Calu3 (cell line): ENCODE measurements at regions not wholly inside any gene's neighbourhood (a gene's known extent, or its start where the extent isn't known, plus 50 kb on each side); places are given as distances from the start of the nearest gene placed in this dataset.

Experiments
- BruUV-seq: library from RNA; stranded (reverse); fragments of 400-500 nt; replicated peaks from 2 replicates; lab custom pipeline; 2021; lab: Mats Ljungman, UMichigan
- CTCF ChIA-PET: fragments of 300-600 bp; sonication (Branson Sonifier 250); formaldehyde crosslinking; loops from one replicate; lab custom pipeline; 2022; ENCODE audit warnings: antibody characterized with exemption; lab: Charles Lee
- DNase-seq: peaks from one replicate; pipeline ENCODE4 v3.0.0; 2022
- H3K27ac Mint-ChIP-seq: one replicate; pipeline ENCODE4 v1.8.0; 2022; ENCODE audit warnings: mixed read lengths; ENCODE audit not compliant: unreplicated experiment
- H3K27me3 Mint-ChIP-seq: one replicate; pipeline ENCODE4 v1.8.0; 2022; ENCODE audit warnings: mixed read lengths; ENCODE audit not compliant: unreplicated experiment
- H3K36me3 Mint-ChIP-seq: one replicate; pipeline ENCODE4 v1.8.0; 2022; ENCODE audit warnings: mild to moderate bottlenecking, moderate library complexity, mixed read lengths; ENCODE audit not compliant: insufficient read depth, unreplicated experiment
- H3K4me1 Mint-ChIP-seq: one replicate; pipeline ENCODE4 v1.8.0; 2022; ENCODE audit warnings: mild to moderate bottlenecking, low read depth, mixed read lengths; ENCODE audit not compliant: unreplicated experiment
- H3K4me3 Mint-ChIP-seq: one replicate; pipeline ENCODE4 v1.8.0; 2022; ENCODE audit warnings: mild to moderate bottlenecking, low read depth, moderate library complexity, mixed read lengths; ENCODE audit not compliant: unreplicated experiment
- H3K9me3 Mint-ChIP-seq: one replicate; pipeline ENCODE4 v1.8.0; 2022; ENCODE audit warnings: low read depth, mixed read lengths; ENCODE audit not compliant: unreplicated experiment
- intact Hi-C: fragments of 100-400 bp; cut with micrococcal nuclease; formaldehyde crosslinking; loops from one replicate; pipeline ENCODE4 v1.10.0; 2022; ENCODE audit not compliant: unreplicated experiment
- TF ChIP-seq, protein P1 (sequence below): fragments of 200-600 bp; IDR thresholded peaks from one replicate; pipeline ENCODE4 v1.8.0; 2022; ENCODE audit warnings: antibody characterized with exemption; ENCODE audit not compliant: unreplicated experiment

GRCh38 chr2:220194630-220195584 lies 567.5 kb downstream of the SLC4A3 start:
- no TSS peak for BruUV-seq

DNA sequence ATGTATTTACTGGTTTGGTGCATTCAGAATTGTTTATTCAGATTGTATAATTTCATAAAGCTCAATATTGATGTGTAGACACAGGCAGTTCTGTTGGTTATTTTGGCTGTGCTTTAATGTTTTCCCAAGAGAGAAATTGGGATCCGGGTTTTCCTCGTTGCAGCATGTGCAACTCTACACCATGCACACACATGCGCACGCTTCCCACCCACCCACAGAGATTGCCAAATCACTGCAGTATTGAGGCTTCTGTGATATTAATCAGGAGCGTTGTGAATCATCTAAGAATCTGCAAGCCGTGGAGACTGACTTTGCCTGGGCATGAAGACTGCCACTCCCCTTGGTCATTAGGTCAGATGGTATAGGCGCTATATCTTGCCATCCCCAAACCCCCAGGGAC lies 571.5 kb downstream of the SLC4A3 start:
- H3K27me3 Mint-ChIP-seq = no peaks in the 10 kb centered on the region
- no TSS peak for BruUV-seq
- TF ChIP-seq, protein P1, sequence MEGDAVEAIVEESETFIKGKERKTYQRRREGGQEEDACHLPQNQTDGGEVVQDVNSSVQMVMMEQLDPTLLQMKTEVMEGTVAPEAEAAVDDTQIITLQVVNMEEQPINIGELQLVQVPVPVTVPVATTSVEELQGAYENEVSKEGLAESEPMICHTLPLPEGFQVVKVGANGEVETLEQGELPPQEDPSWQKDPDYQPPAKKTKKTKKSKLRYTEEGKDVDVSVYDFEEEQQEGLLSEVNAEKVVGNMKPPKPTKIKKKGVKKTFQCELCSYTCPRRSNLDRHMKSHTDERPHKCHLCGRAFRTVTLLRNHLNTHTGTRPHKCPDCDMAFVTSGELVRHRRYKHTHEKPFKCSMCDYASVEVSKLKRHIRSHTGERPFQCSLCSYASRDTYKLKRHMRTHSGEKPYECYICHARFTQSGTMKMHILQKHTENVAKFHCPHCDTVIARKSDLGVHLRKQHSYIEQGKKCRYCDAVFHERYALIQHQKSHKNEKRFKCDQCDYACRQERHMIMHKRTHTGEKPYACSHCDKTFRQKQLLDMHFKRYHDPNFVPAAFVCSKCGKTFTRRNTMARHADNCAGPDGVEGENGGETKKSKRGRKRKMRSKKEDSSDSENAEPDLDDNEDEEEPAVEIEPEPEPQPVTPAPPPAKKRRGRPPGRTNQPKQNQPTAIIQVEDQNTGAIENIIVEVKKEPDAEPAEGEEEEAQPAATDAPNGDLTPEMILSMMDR = no peak
- peaks cover 14% of the 10 kb centered on the region for H3K9me3 Mint-ChIP-seq
- no peak overlapping the region for H3K4me3 Mint-ChIP-seq
- intact Hi-C loops = no loop called here
- H3K4me1 Mint-ChIP-seq = peaks cover 13% of the 10 kb centered on the region
- H3K36me3 Mint-ChIP-seq = no peaks in the 10 kb centered on the region
- no peak for DNase-seq
- CTCF ChIA-PET = interaction anchor here (0.6 kb wide), 1 partner anchor 32 kb away, joined by 6 read pairs; no protein-coding TSS in a partner anchor
- H3K27ac Mint-ChIP-seq = no peak overlapping the region

More at GRCh38 chr2:220194630-220195584, 567.5 kb downstream of the SLC4A3 start:
- no peak for DNase-seq
- H3K4me1 Mint-ChIP-seq = peaks cover 40% of the 10 kb centered on the region
- H3K27ac Mint-ChIP-seq = no peak overlapping the region
- peaks cover 16% of the 10 kb centered on the region for H3K9me3 Mint-ChIP-seq
- CTCF ChIA-PET = no interaction called here
- TF ChIP-seq, protein P1 = no peak
- H3K27me3 Mint-ChIP-seq = no peaks in the 10 kb centered on the region
- no peak overlapping the region for H3K4me3 Mint-ChIP-seq
- no peaks in the 10 kb centered on the region for H3K36me3 Mint-ChIP-seq
- intact Hi-C loops = no loop called here

- intact Hi-C loops = no loop called here
- no peak for DNase-seq
- CTCF ChIA-PET = no interaction called here
- TF ChIP-seq, protein P1 = no peak
- Mint-ChIP-seq H3K4me3 (no peak overlapping the region), H3K36me3 (no peaks in the 10 kb centered on the region), H3K4me1 (peaks cover 13% of the 10 kb centered on the region), H3K27me3 (no peaks in the 10 kb centered on the region), H3K27ac (no peak overlapping the region), H3K9me3 (peaks cover 5% of the 10 kb centered on the region)
- no TSS peak for BruUV-seq
Observed at GRCh38 chr2:220202066-220202465, 574.6 kb downstream of the SLC4A3 start.

DNA sequence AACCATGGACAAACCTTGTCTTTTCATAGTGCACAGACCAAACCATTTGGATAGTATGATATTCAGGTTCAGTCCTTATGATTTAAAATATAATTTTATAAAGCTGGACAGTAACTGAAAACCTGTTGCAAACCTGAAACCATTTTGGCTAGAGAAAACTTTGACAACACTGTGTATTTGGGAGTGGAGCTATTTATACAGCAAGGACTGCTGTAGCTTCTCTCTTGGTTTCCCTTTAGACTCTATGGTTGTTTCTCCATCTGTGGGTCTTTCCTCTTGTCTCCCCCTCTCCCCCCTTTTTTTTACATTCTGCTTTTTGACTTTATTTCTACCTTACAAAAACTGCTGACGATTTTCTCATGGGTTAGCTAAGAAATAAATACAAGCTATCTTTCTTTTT lies 581.7 kb downstream of the SLC4A3 start:
- DNase-seq = no peak
- H3K27me3 Mint-ChIP-seq = no peaks in the 10 kb centered on the region
- H3K27ac Mint-ChIP-seq = peak overlapping the region; percentile 7
- TF ChIP-seq, protein P1 = no peak
- CTCF ChIA-PET = interaction anchor here (0.6 kb wide), 1 partner anchor 10 kb away, joined by 5 read pairs; no protein-coding TSS in a partner anchor
- no peak overlapping the region for H3K4me3 Mint-ChIP-seq
- no peaks in the 10 kb centered on the region for H3K36me3 Mint-ChIP-seq
- no TSS peak for BruUV-seq
- H3K9me3 Mint-ChIP-seq = no peaks in the 10 kb centered on the region
- intact Hi-C loops = no loop called here
- H3K4me1 Mint-ChIP-seq = peaks cover 14% of the 10 kb centered on the region
